A549 (cell line): ENCODE measurements at regions not wholly inside any gene's neighbourhood (a gene's known extent, or its start where the extent isn't known, plus 50 kb on each side); places are given as distances from the start of the nearest gene placed in this dataset.

ENCODE experiments used
- ATAC-seq, 2 experiments: fragments of 200-7000 bp in 1 of 2; fragments of >200 bp in 1 of 2; cut with Nextera tagmentation in 1 of 2; cut with Tn5 transposase in 1 of 2; 3 replicates each; pipeline versions ENCODE4 v1.8.0 to v1.9.1; 2018 to 2020; ENCODE audit warnings: mild to moderate bottlenecking in 1 of 2, moderate library complexity in 1 of 2
- CTCF ChIA-PET: fragments of 300-600 bp; sonication (Branson Sonifier 250); formaldehyde crosslinking; extraction: SDS; loops from one replicate; lab custom pipeline; 2021; ENCODE audit warnings: antibody characterized with exemption, inconsistent platforms; lab: Yijun Ruan, JAX
- POLR2A ChIA-PET: fragments of 350-600 bp; formaldehyde crosslinking; extraction: SDS; loops from one replicate; lab custom pipeline; 2021; ENCODE audit warnings: antibody characterized with exemption, inconsistent platforms; lab: Yijun Ruan, JAX
- DNase-seq, 2 experiments: peaks; one replicate each; pipeline versions ENCODE4 v3.0.0 to v3.0.0-alpha.2; 2011 to 2016; ENCODE audit warnings: low read depth in 1 of 2, low spot score in 1 of 2
- FAIRE-seq: peaks from 2 replicates; lab custom pipeline; 2011; peaks lifted over from hg19 to GRCh38; lab: Jason Lieb, UNC
- H3K27ac ChIP-seq, 2 experiments: fragments of >200 bp; sonication (Bioruptor Twin); formaldehyde crosslinking; 3 replicates each; pipeline ENCODE4 v1.5.1; 2016 to 2017
- H3K4me1 ChIP-seq: fragments of >200 bp; sonication (Bioruptor Twin); formaldehyde crosslinking; 3 replicates; pipeline ENCODE4 v1.6.1; 2016
- H3K4me2 ChIP-seq: fragments of >200 bp; sonication (Bioruptor Twin); formaldehyde crosslinking; 3 replicates; pipeline ENCODE4 v1.6.1; 2016
- H3K4me3 ChIP-seq: fragments of >200 bp; sonication (Bioruptor Twin); formaldehyde crosslinking; 3 replicates; pipeline ENCODE4 v1.5.1; 2016
- H3K9me3 ChIP-seq: fragments of >200 bp; sonication (Bioruptor Twin); formaldehyde crosslinking; 3 replicates; pipeline ENCODE4 v1.6.1; 2016
- BHLHE40 ChIP-seq: IDR thresholded peaks from 2 replicates; pipeline ENCODE4 v1.6.1; 2012; ENCODE audit warnings: low read depth, low read length, inconsistent platforms
- CBX2 ChIP-seq: fragments of 200-600 bp; sonication (generic); IDR thresholded peaks from 2 replicates; pipeline ENCODE4 v1.6.1; 2016; ENCODE audit warnings: low read depth, mild to moderate bottlenecking, borderline replicate concordance
- CTCF ChIP-seq: fragments of >200 bp; sonication (Bioruptor Twin); formaldehyde crosslinking; IDR thresholded peaks from 3 replicates; pipeline ENCODE4 v1.5.1; 2016
- ELK1 ChIP-seq: fragments of 150-350 bp; IDR thresholded peaks from 2 replicates; pipeline ENCODE4 v1.6.1; 2014; ENCODE audit warnings: low read depth, mild to moderate bottlenecking, low read length
- EP300 ChIP-seq, 2 experiments: fragments of >200 bp; sonication (Bioruptor Twin); formaldehyde crosslinking; IDR thresholded peaks; 2 replicates in 1 of 2; 3 replicates in 1 of 2; pipeline ENCODE4 v1.6.1; 2016 to 2017
- FOSB ChIP-seq: fragments of 250-450 bp; sonication (Bioruptor Pico); IDR thresholded peaks from 2 replicates; pipeline ENCODE4 v1.5.0; 2020; ENCODE audit warnings: mild to moderate bottlenecking, moderate library complexity
- GATA3 ChIP-seq: IDR thresholded peaks from 2 replicates; pipeline ENCODE4 v1.6.1; 2012; ENCODE audit warnings: borderline replicate concordance
- HDAC2 ChIP-seq: fragments of 200-600 bp; sonication (generic); IDR thresholded peaks from 2 replicates; pipeline ENCODE4 v1.6.1; 2016
- HEYL ChIP-seq: fragments of 250-450 bp; sonication (Bioruptor Pico); IDR thresholded peaks from 2 replicates; pipeline ENCODE4 v1.8.0; 2021; ENCODE audit warnings: mild to moderate bottlenecking, moderate library complexity
- HOXB13 ChIP-seq: fragments of 250-450 bp; sonication (Bioruptor Pico); IDR thresholded peaks from 2 replicates; pipeline ENCODE4 v1.5.0; 2020; ENCODE audit warnings: low read depth, mild to moderate bottlenecking, moderate library complexity
- KDM5A ChIP-seq: fragments of 200-600 bp; sonication (generic); IDR thresholded peaks from 2 replicates; pipeline ENCODE4 v1.6.1; 2016; ENCODE audit warnings: antibody characterized with exemption, mild to moderate bottlenecking
- MAFK ChIP-seq: fragments of 450-650 bp; IDR thresholded peaks from 2 replicates; pipeline ENCODE4 v1.6.1; 2014; ENCODE audit not compliant: partially characterized antibody
- MAX ChIP-seq: IDR thresholded peaks from 2 replicates; pipeline ENCODE4 v1.6.1; 2012
- NPAS2 ChIP-seq: fragments of 250-450 bp; sonication (Bioruptor Pico); IDR thresholded peaks from 2 replicates; pipeline ENCODE4 v1.8.0; 2022; ENCODE audit warnings: mild to moderate bottlenecking, moderate library complexity, borderline replicate concordance
- NR3C1 ChIP-seq: fragments of >200 bp; sonication (Bioruptor Twin); formaldehyde crosslinking; IDR thresholded peaks from 3 replicates; pipeline ENCODE4 v1.6.1; 2017
- RAD21 ChIP-seq, 2 experiments: fragments of >200 bp in 1 of 2; sonication (Bioruptor Twin) in 1 of 2; formaldehyde crosslinking in 1 of 2; IDR thresholded peaks in 1 of 2; conservative IDR thresholded peaks in 1 of 2; 2 replicates in 1 of 2; 3 replicates in 1 of 2; pipeline ENCODE4 v1.6.1; 2012 to 2018; ENCODE audit warnings: inconsistent platforms in 1 of 2
- RNF2 ChIP-seq: fragments of 200-600 bp; sonication (generic); IDR thresholded peaks from 2 replicates; pipeline ENCODE4 v1.6.1; 2016; ENCODE audit warnings: low read depth, mild to moderate bottlenecking, antibody characterized with exemption, moderate library complexity, borderline replicate concordance
- SMC3 ChIP-seq: fragments of >200 bp; sonication (Bioruptor Twin); formaldehyde crosslinking; IDR thresholded peaks from 3 replicates; pipeline ENCODE4 v1.6.1; 2018; ENCODE audit warnings: inconsistent platforms
- TFCP2L1 ChIP-seq: fragments of 250-450 bp; sonication (Bioruptor Pico); IDR thresholded peaks from 2 replicates; pipeline ENCODE4 v1.5.0; 2021; ENCODE audit warnings: mild to moderate bottlenecking
- TP53 ChIP-seq: fragments of 250-450 bp; sonication (Bioruptor Pico); IDR thresholded peaks from 2 replicates; pipeline ENCODE4 v1.5.0; 2021; ENCODE audit warnings: mild to moderate bottlenecking, moderate library complexity
- USF2 ChIP-seq: fragments of 450-650 bp; IDR thresholded peaks from 2 replicates; pipeline ENCODE4 v1.6.1; 2014; ENCODE audit warnings: antibody characterized with exemption
- ZFP36 ChIP-seq: fragments of 450-650 bp; IDR thresholded peaks from 2 replicates; pipeline ENCODE4 v1.6.1; 2014; ENCODE audit warnings: borderline replicate concordance; ENCODE audit not compliant: partially characterized antibody
- WGBS: methylation state at CpG from one replicate; pipeline ENCODE4 v1.1.6; 2017; ENCODE audit errors: missing lambda C conversion rate; 5-methylcytosine and 5-hydroxymethylcytosine counted together
- TF ChIP-seq, protein P1 (sequence below): fragments of 250-450 bp; sonication (Bioruptor Pico); IDR thresholded peaks from 2 replicates; pipeline ENCODE4 v1.5.0; 2020; ENCODE audit warnings: low read depth, mild to moderate bottlenecking, moderate library complexity
- TF ChIP-seq, protein P2 (sequence below): IDR thresholded peaks from 2 replicates; pipeline ENCODE4 v1.6.1; 2012; ENCODE audit warnings: low read depth, borderline replicate concordance

- Histone ChIP-seq H3K4me2 (no peak overlapping the region), H3K27ac (no peak overlapping the region), H3K4me1 (peaks cover 7% of the 10 kb centered on the region; the same call in 2 of the 3 replicates), H3K4me3 (no peak overlapping the region), H3K9me3 (no peaks in the 10 kb centered on the region)
- peak in 1 of 2 experiments; percentile 85; a peak in 4 of 6 replicates for ATAC-seq
- TF ChIP-seq MAFK (no peak), NPAS2 (CRISPR knock-in tag) (no peak), CTCF (peak; percentile 49), GATA3 (no peak), HDAC2 (no peak), TFCP2L1 (CRISPR knock-in tag) (no peak), RAD21 (conservative IDR thresholded peaks at IDR 0.05 in 1 of 2, IDR thresholded peaks at IDR 0.05 in 1 of 2) (peak; percentile 22 to 42; a peak in 2 of 5 replicates), EP300 (IDR thresholded peaks at IDR 0.05) (no peak), HEYL (CRISPR knock-in tag) (no peak), NR3C1 (no peak), TP53 (CRISPR knock-in tag) (no peak), SMC3 (peak; percentile 24; the same call in 1 of the 3 replicates), ZFP36 (no peak), RNF2 (no peak)
- FAIRE-seq = no peak
- ChIA-PET CTCF (interaction anchor here (0.5 to 1.7 kb wide), 5 partner anchors 11 to 1253 kb away, joined by 3 to 7 read pairs (median 6); no protein-coding TSS in a partner anchor), POLR2A (no interaction called here)
- peak in 1 of 2 experiments; percentile 59 for DNase-seq
- WGBS = 18% methylated on average over 2 of the region's 2 CpGs
These were observed 350.6 kb downstream of the TFEC start for GRCh38 chr7:115679976-115680375.

GRCh38 chr7:115679423-115679822 is 351.1 kb downstream of the TFEC start:
- WGBS = 89% methylated on average over 4 of the region's 4 CpGs
- Histone ChIP-seq H3K4me2 (no peak overlapping the region), H3K27ac (no peak overlapping the region), H3K4me1 (peaks cover 7% of the 10 kb centered on the region; the same call in 2 of the 3 replicates), H3K9me3 (no peaks in the 10 kb centered on the region), H3K4me3 (no peak overlapping the region)
- POLR2A ChIA-PET = no interaction called here
- TF ChIP-seq FOSB (CRISPR knock-in tag) = no peak
- TF ChIP-seq BHLHE40 = no peak
- TF ChIP-seq, protein P1, sequence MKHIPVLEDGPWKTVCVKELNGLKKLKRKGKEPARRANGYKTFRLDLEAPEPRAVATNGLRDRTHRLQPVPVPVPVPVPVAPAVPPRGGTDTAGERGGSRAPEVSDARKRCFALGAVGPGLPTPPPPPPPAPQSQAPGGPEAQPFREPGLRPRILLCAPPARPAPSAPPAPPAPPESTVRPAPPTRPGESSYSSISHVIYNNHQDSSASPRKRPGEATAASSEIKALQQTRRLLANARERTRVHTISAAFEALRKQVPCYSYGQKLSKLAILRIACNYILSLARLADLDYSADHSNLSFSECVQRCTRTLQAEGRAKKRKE (CRISPR knock-in tag) = no peak
- TF ChIP-seq USF2 = no peak
- no peak for TF ChIP-seq CBX2
- TF ChIP-seq KDM5A = no peak
- TF ChIP-seq MAX = no peak
- TF ChIP-seq HOXB13 (CRISPR knock-in tag) = no peak
- TF ChIP-seq, protein P2, sequence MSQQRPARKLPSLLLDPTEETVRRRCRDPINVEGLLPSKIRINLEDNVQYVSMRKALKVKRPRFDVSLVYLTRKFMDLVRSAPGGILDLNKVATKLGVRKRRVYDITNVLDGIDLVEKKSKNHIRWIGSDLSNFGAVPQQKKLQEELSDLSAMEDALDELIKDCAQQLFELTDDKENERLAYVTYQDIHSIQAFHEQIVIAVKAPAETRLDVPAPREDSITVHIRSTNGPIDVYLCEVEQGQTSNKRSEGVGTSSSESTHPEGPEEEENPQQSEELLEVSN = no peak
- TF ChIP-seq NPAS2 (CRISPR knock-in tag) = no peak
- TF ChIP-seq NR3C1 = no peak
- TF ChIP-seq ELK1 = no peak
- TF ChIP-seq TFCP2L1 (CRISPR knock-in tag) = no peak
- no peak for DNase-seq
- FAIRE-seq = no peak
- CTCF ChIA-PET = interaction anchor here (1.6 to 1.7 kb wide), 2 partner anchors 13 to 1252 kb away, joined by 6 to 7 read pairs; no protein-coding TSS in a partner anchor
- ATAC-seq = no peak
